Breast epithelium (tissue), 4 donors: ENCODE measurements at regions not wholly inside any gene's neighbourhood (a gene's known extent, or its start where the extent isn't known, plus 50 kb on each side); places are given as distances from the start of the nearest gene placed in this dataset.

ENCODE experiments used
- DNase-seq, 2 donors: peaks; one replicate each; pipeline ENCODE4 v3.0.0-alpha.2; 2019; ENCODE audit warnings: low spot score in 2 of 2
- H3K27ac ChIP-seq, 2 donors: fragments of 200-600 bp; sonication (generic) in 1 of 2; one replicate each; pipeline ENCODE4 v1.5.1; 2016 to 2019; ENCODE audit warnings: mild to moderate bottlenecking in 1 of 2
- H3K27me3 ChIP-seq, 2 donors: fragments of 200-600 bp; sonication (generic) in 1 of 2; one replicate each; pipeline versions ENCODE4 v1.5.1 to v1.6.0; 2017 to 2019; ENCODE audit warnings: control low read depth in 1 of 2, mild to moderate bottlenecking in 1 of 2
- H3K36me3 ChIP-seq: fragments of 200-600 bp; one replicate; pipeline ENCODE4 v1.5.1; 2019
- H3K4me1 ChIP-seq, 2 donors: fragments of 200-600 bp; sonication (generic); one replicate each; pipeline ENCODE4 v1.5.1; 2016 to 2019; ENCODE audit warnings: control low read depth in 1 of 2
- H3K4me3 ChIP-seq, 3 donors: fragments of 200-600 bp; sonication (generic); 1 replicate in 2 of 3; 2 replicates in 1 of 3; pipeline ENCODE4 v1.5.1; 2016 to 2019; ENCODE audit warnings: mild to moderate bottlenecking in 3 of 3, moderate library complexity in 2 of 3
- H3K9me3 ChIP-seq, 2 donors: fragments of 200-600 bp; sonication (generic) in 1 of 2; one replicate each; pipeline ENCODE4 v1.5.1; 2016 to 2019; ENCODE audit warnings: control low read depth in 1 of 2
- CTCF ChIP-seq, 3 donors: fragments of 450-650 bp; IDR thresholded peaks; one replicate each; pipeline ENCODE4 v1.5.1; 2016 to 2017; ENCODE audit warnings: antibody characterized with exemption in 3 of 3, mild to moderate bottlenecking in 3 of 3, moderate library complexity in 3 of 3
- POLR2A ChIP-seq: fragments of 450-650 bp; IDR thresholded peaks from one replicate; pipeline ENCODE4 v1.6.1; 2016; ENCODE audit warnings: antibody characterized with exemption, mild to moderate bottlenecking, moderate library complexity
- POLR2AphosphoS5 ChIP-seq, 3 donors: sonication (generic); formaldehyde crosslinking; IDR thresholded peaks; one replicate each; pipeline ENCODE4 v1.6.1; 2017; ENCODE audit warnings: antibody characterized with exemption in 3 of 3
- intact Hi-C: fragments of 100-400 bp; cut with DNase I; formaldehyde crosslinking; loops from one replicate; pipeline ENCODE4 v1.15.1; 2023; ENCODE audit warnings: low total_unique reads

- DNase-seq, result no peak
- Histone ChIP-seq H3K4me3 (no peak overlapping the region), H3K9me3 (peaks cover 0 to 4% of the 10 kb centered on the region in 2 donors), H3K4me1 (no peaks in the 10 kb centered on the region), H3K36me3 (no peaks in the 10 kb centered on the region), H3K27ac (no peak overlapping the region), H3K27me3 (no peaks in the 10 kb centered on the region)
- TF ChIP-seq POLR2A (no peak), POLR2AphosphoS5 (IDR thresholded peaks at IDR 0.05) (no peak), CTCF (IDR thresholded peaks at IDR 0.05) (no peak)
- intact Hi-C loops, result no loop called here
Observed at GRCh38 chr9:7328453-7328852, 471.1 kb downstream of the DMAC1 start.

- no peaks in the 10 kb centered on the region for H3K4me1 ChIP-seq
- intact Hi-C loops, result no loop called here
- TF ChIP-seq POLR2A (no peak), CTCF (IDR thresholded peaks at IDR 0.05) (no peak), POLR2AphosphoS5 (IDR thresholded peaks at IDR 0.05) (no peak)
- DNase-seq, result no peak
- peaks cover 0 to 4% of the 10 kb centered on the region in 2 donors for H3K9me3 ChIP-seq
- no peaks in the 10 kb centered on the region for H3K27me3 ChIP-seq
- H3K36me3 ChIP-seq, result no peaks in the 10 kb centered on the region
- H3K27ac ChIP-seq, result no peak overlapping the region
- H3K4me3 ChIP-seq, result no peak overlapping the region
Observed at GRCh38 chr9:7325995-7326394, 473.6 kb downstream of the DMAC1 start.

- no peak for DNase-seq
- Histone ChIP-seq H3K36me3 (no peaks in the 10 kb centered on the region), H3K27ac (no peak overlapping the region), H3K4me3 (no peak overlapping the region), H3K4me1 (no peaks in the 10 kb centered on the region), H3K9me3 (peaks cover 0 to 4% of the 10 kb centered on the region in 2 donors), H3K27me3 (no peaks in the 10 kb centered on the region)
- intact Hi-C loops, result no loop called here
- no peak for TF ChIP-seq POLR2AphosphoS5 (IDR thresholded peaks at IDR 0.05)
- TF ChIP-seq POLR2A, result no peak
- no peak for TF ChIP-seq CTCF (IDR thresholded peaks at IDR 0.05)
Observed at GRCh38 chr9:7324152-7324598, 475.4 kb downstream of the DMAC1 start.

- no peaks in the 10 kb centered on the region for H3K27me3 ChIP-seq
- intact Hi-C loops, result no loop called here
- no peak for TF ChIP-seq POLR2A
- TF ChIP-seq POLR2AphosphoS5 (IDR thresholded peaks at IDR 0.05), result no peak
- no peak for TF ChIP-seq CTCF (IDR thresholded peaks at IDR 0.05)
Observed at GRCh38 chr9:7320841-7321240, 478.7 kb downstream of the DMAC1 start.

GRCh38 chr9:7320139-7320538 lies 479.4 kb downstream of the DMAC1 start:
- Histone ChIP-seq H3K4me1 (no peaks in the 10 kb centered on the region), H3K4me3 (no peak overlapping the region), H3K27me3 (peaks cover 0 to 4% of the 10 kb centered on the region in 2 donors), H3K9me3 (no peaks in the 10 kb centered on the region), H3K27ac (no peak overlapping the region), H3K36me3 (no peaks in the 10 kb centered on the region)
- intact Hi-C loops, result no loop called here
- no peak for TF ChIP-seq CTCF (IDR thresholded peaks at IDR 0.05)
- no peak for TF ChIP-seq POLR2AphosphoS5 (IDR thresholded peaks at IDR 0.05)
- TF ChIP-seq POLR2A, result no peak
- DNase-seq, result no peak

More at GRCh38 chr9:7320841-7321240, 478.7 kb downstream of the DMAC1 start:
- H3K27ac ChIP-seq, result no peak overlapping the region
- DNase-seq, result no peak
- no peaks in the 10 kb centered on the region for H3K9me3 ChIP-seq
- no peaks in the 10 kb centered on the region for H3K4me1 ChIP-seq
- no peaks in the 10 kb centered on the region for H3K36me3 ChIP-seq
- H3K4me3 ChIP-seq, result no peak overlapping the region
